ENCODE measurements at regions not wholly inside any gene's neighbourhood (a gene's known extent, or its start where the extent isn't known, plus 50 kb on each side); places are given as distances from the start of the nearest gene placed in this dataset.

- TF ChIP-seq SIN3A (IDR thresholded peaks at IDR 0.05; ENCODE audit: borderline replicate concordance, insufficient read depth, low read length): no peak
- TF ChIP-seq REST (IDR thresholded peaks at IDR 0.05; ENCODE audit: insufficient read depth in 1 of 2, low read depth in 2 of 2, low read length in 2 of 2): no peak
- no peak for TF ChIP-seq POLR2AphosphoS5 (IDR thresholded peaks at IDR 0.05; ENCODE audit: low read depth, low read length)
- TF ChIP-seq FOXP2 (optimal IDR thresholded peaks at IDR 0.05; ENCODE audit: borderline replicate concordance, extremely low read depth, extremely low read length, insufficient read depth): no peak
Measured at GRCh38 chr2:150909090-150909489, 352.6 kb downstream of the RBM43 start.

- TF ChIP-seq FOXP2 (optimal IDR thresholded peaks at IDR 0.05; ENCODE audit: borderline replicate concordance, extremely low read depth, extremely low read length, insufficient read depth) (no peak), REST (IDR thresholded peaks at IDR 0.05; ENCODE audit: insufficient read depth in 1 of 2, low read depth in 2 of 2, low read length in 2 of 2) (no peak), SIN3A (IDR thresholded peaks at IDR 0.05; ENCODE audit: borderline replicate concordance, insufficient read depth, low read length) (no peak), TAF1 (IDR thresholded peaks at IDR 0.05; ENCODE audit: borderline replicate concordance, insufficient read depth, low read length) (no peak), POLR2AphosphoS5 (IDR thresholded peaks at IDR 0.05; ENCODE audit: low read depth, low read length) (no peak)
Measured at GRCh38 chr2:150907466-150907865, 354.2 kb downstream of the RBM43 start.

- TF ChIP-seq FOXP2 (optimal IDR thresholded peaks at IDR 0.05; ENCODE audit: borderline replicate concordance, extremely low read depth, extremely low read length, insufficient read depth): no peak
- no peak for TF ChIP-seq TAF1 (IDR thresholded peaks at IDR 0.05; ENCODE audit: borderline replicate concordance, insufficient read depth, low read length)
- TF ChIP-seq POLR2AphosphoS5 (IDR thresholded peaks at IDR 0.05; ENCODE audit: low read depth, low read length): no peak
- no peak for TF ChIP-seq SIN3A (IDR thresholded peaks at IDR 0.05; ENCODE audit: borderline replicate concordance, insufficient read depth, low read length)
- no peak for TF ChIP-seq REST (IDR thresholded peaks at IDR 0.05; ENCODE audit: insufficient read depth in 1 of 2, low read depth in 2 of 2, low read length in 2 of 2)
Measured at GRCh38 chr2:150903461-150903860, 358.2 kb downstream of the RBM43 start.

- TF ChIP-seq FOXP2 (optimal IDR thresholded peaks at IDR 0.05; ENCODE audit: borderline replicate concordance, extremely low read depth, extremely low read length, insufficient read depth): no peak
- TF ChIP-seq POLR2AphosphoS5 (IDR thresholded peaks at IDR 0.05; ENCODE audit: low read depth, low read length): no peak
- TF ChIP-seq SIN3A (IDR thresholded peaks at IDR 0.05; ENCODE audit: borderline replicate concordance, insufficient read depth, low read length): no peak
- no peak for TF ChIP-seq TAF1 (IDR thresholded peaks at IDR 0.05; ENCODE audit: borderline replicate concordance, insufficient read depth, low read length)
- no peak for TF ChIP-seq REST (IDR thresholded peaks at IDR 0.05; ENCODE audit: insufficient read depth in 1 of 2, low read depth in 2 of 2, low read length in 2 of 2)
Measured at GRCh38 chr2:150903055-150903454, 358.6 kb downstream of the RBM43 start.

GRCh38 chr2:150900913-150901312 is 360.8 kb downstream of the RBM43 start:
- TF ChIP-seq SIN3A (IDR thresholded peaks at IDR 0.05; ENCODE audit: borderline replicate concordance, insufficient read depth, low read length): no peak
- no peak for TF ChIP-seq TAF1 (IDR thresholded peaks at IDR 0.05; ENCODE audit: borderline replicate concordance, insufficient read depth, low read length)
- no peak for TF ChIP-seq FOXP2 (optimal IDR thresholded peaks at IDR 0.05; ENCODE audit: borderline replicate concordance, extremely low read depth, extremely low read length, insufficient read depth)
- no peak for TF ChIP-seq REST (IDR thresholded peaks at IDR 0.05; ENCODE audit: insufficient read depth in 1 of 2, low read depth in 2 of 2, low read length in 2 of 2)
- TF ChIP-seq POLR2AphosphoS5 (IDR thresholded peaks at IDR 0.05; ENCODE audit: low read depth, low read length): no peak

Measured in PFSK-1 (cell line).